ENCODE measurements at regions not wholly inside any gene's neighbourhood (a gene's known extent, or its start where the extent isn't known, plus 50 kb on each side); places are given as distances from the start of the nearest gene placed in this dataset.

DNA sequence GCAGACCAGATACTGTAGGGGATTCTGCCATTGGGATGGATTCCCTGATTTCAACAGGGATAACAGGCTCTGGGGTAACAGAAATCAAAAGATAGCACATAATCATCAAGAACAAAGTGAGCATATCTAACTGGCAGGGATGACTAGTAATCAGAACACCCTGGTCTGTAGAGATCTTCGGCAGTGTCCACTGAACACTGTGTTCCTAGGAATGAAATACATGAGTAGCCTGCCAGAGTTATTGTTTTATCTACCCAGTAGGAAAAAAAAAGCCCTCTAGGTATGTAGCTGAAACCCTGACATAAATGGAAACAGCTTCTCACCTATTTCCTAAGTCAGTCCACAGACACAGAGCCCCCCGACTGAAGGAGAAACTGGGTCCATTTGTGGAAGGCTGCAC lies 340.3 kb upstream of the ZNF385D start:
- TF ChIP-seq, protein P1, sequence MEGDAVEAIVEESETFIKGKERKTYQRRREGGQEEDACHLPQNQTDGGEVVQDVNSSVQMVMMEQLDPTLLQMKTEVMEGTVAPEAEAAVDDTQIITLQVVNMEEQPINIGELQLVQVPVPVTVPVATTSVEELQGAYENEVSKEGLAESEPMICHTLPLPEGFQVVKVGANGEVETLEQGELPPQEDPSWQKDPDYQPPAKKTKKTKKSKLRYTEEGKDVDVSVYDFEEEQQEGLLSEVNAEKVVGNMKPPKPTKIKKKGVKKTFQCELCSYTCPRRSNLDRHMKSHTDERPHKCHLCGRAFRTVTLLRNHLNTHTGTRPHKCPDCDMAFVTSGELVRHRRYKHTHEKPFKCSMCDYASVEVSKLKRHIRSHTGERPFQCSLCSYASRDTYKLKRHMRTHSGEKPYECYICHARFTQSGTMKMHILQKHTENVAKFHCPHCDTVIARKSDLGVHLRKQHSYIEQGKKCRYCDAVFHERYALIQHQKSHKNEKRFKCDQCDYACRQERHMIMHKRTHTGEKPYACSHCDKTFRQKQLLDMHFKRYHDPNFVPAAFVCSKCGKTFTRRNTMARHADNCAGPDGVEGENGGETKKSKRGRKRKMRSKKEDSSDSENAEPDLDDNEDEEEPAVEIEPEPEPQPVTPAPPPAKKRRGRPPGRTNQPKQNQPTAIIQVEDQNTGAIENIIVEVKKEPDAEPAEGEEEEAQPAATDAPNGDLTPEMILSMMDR (IDR thresholded peaks at IDR 0.05) = no peak
- TF ChIP-seq ZFX (IDR thresholded peaks at IDR 0.05; ENCODE audit: borderline replicate concordance) = no peak

Data from 22Rv1 (cell line).